GM10266 (cell line): ENCODE measurements at regions not wholly inside any gene's neighbourhood (a gene's known extent, or its start where the extent isn't known, plus 50 kb on each side); places are given as distances from the start of the nearest gene placed in this dataset.
"Not testable (repeated sequence)": the region's sequence is repeated elsewhere in the genome, so short reads cannot be mapped to it uniquely, and the experiment has no call there.

Experiments used
- DNase-seq: peaks from one replicate; pipeline ENCODE4 v3.0.0; 2012; ENCODE audit errors: extremely low spot score
- TF ChIP-seq, protein P1 (sequence below): IDR thresholded peaks from 2 replicates; pipeline ENCODE4 v1.5.1; 2012; ENCODE audit warnings: mild to moderate bottlenecking, low read depth; ENCODE audit not compliant: control insufficient read depth, insufficient read depth; ENCODE audit errors: missing control alignments

DNA sequence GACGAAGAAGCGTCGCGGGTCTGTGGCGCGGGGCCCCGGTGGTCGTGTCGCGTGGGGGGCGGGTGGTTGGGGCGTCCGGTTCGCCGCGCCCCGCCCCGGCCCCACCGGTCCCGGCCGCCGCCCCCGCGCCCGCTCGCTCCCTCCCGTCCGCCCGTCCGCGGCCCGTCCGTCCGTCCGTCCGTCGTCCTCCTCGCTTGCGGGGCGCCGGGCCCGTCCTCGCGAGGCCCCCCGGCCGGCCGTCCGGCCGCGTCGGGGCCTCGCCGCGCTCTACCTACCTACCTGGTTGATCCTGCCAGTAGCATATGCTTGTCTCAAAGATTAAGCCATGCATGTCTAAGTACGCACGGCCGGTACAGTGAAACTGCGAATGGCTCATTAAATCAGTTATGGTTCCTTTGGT, 1533.5 kb upstream of the TPTE start:
- DNase-seq: not testable (repeated sequence)

DNA sequence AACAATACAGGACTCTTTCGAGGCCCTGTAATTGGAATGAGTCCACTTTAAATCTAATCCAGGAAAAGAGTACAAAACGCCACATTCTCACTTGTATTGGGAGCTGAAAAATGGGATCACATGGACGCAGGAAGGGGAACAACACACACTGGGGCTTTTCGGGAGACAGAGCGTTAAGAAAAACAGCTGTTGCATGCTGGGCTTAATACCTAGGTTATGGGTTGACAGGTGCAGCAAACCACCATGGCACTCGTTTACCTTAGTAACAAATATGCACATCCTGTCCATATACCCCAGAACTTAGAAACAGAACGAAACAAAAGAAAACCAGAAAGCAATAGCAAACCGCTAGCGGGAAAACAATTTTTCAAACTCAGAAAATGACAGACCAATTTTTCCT, 1532.7 kb upstream of the TPTE start:
- DNase-seq: no peak
- TF ChIP-seq, protein P1, sequence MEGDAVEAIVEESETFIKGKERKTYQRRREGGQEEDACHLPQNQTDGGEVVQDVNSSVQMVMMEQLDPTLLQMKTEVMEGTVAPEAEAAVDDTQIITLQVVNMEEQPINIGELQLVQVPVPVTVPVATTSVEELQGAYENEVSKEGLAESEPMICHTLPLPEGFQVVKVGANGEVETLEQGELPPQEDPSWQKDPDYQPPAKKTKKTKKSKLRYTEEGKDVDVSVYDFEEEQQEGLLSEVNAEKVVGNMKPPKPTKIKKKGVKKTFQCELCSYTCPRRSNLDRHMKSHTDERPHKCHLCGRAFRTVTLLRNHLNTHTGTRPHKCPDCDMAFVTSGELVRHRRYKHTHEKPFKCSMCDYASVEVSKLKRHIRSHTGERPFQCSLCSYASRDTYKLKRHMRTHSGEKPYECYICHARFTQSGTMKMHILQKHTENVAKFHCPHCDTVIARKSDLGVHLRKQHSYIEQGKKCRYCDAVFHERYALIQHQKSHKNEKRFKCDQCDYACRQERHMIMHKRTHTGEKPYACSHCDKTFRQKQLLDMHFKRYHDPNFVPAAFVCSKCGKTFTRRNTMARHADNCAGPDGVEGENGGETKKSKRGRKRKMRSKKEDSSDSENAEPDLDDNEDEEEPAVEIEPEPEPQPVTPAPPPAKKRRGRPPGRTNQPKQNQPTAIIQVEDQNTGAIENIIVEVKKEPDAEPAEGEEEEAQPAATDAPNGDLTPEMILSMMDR: no peak

DNA sequence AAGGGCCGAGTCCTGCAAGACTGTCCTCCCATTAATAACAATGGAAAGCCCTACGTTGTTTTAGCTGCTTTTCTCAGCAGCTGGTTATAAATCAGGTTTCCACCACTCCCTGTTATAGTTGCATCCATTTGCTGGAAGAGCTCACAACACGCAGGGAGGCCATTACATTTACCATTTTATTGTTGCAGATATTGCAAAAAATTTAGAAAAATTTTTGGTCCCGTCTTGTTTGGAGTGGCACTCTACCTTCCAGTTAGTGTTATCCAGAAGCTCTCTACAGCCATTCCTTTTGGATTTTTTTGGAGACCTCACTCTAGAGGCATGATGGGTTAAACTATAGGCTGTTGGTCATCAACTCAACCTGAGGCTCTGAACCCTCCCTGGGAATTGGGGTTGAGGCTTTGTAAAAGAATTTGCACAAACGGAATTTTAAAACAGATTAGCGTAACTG, 1532.1 kb upstream of the TPTE start:
- TF ChIP-seq, protein P1: no peak
- peak; percentile 52 for DNase-seq

DNA sequence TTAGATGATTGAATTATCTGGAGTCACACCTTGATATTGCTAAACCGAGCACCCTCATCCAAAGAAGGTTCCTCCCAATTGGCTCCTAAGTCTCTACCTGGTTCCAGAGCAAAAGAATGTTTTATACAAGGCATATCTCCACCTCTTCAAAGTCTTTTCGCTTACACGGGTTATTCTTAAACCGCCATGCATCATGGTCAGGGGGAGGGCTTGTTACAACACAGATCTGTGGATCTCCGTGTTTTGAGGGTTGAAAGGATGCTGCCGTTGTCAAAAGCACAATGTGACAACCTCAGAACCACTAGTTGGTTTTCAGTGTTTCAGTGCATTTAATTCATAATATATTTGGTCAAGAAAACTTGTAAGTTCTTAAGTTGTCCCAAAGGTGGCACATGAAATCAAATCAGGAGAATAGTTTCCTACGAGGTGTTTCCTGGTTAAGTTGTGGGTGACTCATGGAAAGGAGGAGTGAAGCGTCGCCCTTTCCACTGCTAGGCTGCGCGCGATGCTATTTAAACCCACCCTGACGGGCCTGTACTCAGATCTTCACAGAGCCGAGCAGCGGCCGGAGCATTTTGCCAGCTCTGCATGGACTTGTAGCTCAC, 1531.6 kb upstream of the TPTE start:
- DNase-seq: peak; percentile 33
- TF ChIP-seq, protein P1: no peak

DNA sequence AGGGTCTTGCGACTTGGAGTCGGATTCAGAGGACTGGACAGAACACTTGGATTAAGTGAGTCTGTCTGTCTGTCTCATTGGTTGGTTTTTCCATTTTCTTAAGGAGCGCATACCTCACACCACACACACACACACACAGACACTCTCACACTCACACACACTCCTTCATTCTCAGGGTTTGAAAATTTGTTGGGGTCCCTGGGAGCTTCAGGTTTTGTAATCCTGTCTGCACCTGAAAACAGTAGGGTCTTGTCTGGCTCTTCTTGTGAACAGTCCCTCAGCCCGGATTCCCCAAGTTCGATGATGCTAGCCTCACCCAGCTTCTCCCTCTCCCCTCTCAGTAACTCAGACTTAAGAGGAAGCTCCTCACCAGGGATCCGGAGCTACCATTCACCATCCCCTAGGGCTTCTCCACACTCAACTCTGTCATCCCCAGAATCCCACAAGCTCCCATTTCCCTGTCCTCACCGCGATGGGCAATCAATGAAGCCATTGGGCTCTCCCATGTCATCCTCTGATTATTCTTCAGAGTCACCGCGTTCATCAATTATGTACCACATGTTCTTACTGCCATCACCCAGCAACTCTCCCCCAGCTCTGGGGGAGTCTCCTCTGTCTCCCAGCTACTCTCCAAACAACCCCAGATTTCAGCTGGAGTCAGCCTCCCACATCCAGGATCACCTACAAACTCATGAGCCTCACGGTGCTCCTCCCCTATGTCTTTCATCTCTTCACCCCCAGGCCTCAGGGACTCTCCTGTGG, 1530.9 kb upstream of the TPTE start:
- peak; percentile 26 for DNase-seq
- TF ChIP-seq, protein P1: no peak

DNA sequence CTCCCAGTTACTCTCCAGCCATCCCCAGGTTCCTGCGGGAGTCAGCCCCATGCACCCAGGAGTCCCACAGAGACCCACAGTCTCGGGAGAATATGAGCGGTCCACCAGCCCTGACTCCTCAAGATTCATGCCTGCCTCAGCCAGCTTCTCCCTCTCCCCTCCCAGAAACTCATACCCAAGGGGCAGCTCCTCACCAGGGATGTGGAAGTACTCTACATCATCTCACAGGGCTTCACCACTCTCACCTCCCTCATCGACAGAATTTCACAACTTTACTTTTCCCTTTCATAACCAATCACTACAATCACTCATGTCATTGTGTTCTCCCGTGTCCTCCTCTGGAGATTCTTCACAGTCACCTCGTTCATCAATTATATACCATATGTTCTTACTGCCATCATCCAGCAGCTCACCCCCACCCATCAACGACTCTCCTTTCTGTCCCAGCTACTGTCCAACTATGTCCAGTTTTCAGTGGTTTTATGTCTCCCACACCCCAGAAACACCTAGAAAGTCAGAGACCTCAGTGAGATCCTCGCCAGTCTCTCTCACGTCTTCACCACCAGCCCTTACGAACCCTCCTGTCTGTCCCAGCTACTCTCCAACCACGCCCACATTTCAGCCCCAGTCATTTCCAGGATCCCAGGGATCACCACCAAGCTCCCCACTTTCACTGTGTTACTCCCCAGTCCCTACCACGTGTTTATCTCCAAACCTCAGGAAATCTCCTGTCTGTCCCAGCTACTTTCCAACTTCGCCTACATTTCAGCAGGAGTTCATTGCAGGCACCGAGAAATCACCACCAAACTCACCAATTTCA, 1530.1 kb upstream of the TPTE start:
- TF ChIP-seq, protein P1: no peak
- peak; percentile 18 for DNase-seq

DNA sequence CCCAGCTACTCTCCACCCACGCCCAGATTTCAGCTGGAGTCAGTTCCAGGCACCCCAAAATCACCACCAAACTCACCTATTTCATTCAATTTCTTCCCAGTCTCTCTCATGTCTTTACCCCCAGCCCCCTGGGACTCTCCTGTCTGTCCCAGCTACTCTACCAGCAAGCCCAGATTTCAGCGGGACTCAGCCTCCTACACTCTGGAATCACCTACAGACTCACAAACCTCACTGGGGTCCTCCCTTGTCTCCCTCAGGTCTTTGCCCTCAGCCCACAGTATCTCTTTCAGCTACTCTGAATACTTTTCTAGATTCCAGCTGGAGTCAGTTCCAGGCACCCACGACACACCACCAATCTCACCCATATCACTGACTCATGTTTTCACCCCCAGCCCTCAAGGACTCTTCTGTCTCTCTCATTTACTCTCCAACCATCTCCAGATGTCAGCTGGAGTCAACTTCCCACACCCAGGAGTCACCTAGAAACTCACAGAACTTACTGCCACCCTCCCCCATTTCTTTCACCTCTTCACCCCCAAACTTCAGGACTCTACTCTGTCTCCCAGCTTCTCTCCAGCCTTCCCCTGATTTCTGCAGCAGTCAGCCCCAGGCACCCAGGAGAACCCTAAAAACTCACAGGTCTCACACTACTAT, 1529.3 kb upstream of the TPTE start:
- peak; percentile 32 for DNase-seq

More for the DNA sequence above, 1529.3 kb upstream of the TPTE start:
- TF ChIP-seq, protein P1: no peak
